ENCODE measurements at regions not wholly inside any gene's neighbourhood (a gene's known extent, or its start where the extent isn't known, plus 50 kb on each side); places are given as distances from the start of the nearest gene placed in this dataset.

- no peak for TF ChIP-seq CTCF (IDR thresholded peaks at IDR 0.05; ENCODE audit: borderline replicate concordance, extremely low read depth, low read length, poor library complexity, severe bottlenecking)
- TF ChIP-seq EZH2 (IDR thresholded peaks at IDR 0.05; ENCODE audit: borderline replicate concordance, low read depth, low read length, severe bottlenecking) = no peak
- ATAC-seq (ENCODE audit: insufficient read depth, low read depth) = no peak
- no peak overlapping the region for H3K4me3 ChIP-seq (ENCODE audit: low read depth in 1 of 2, low read length in 2 of 2)
- DNase-seq = no peak
- H3K79me2 ChIP-seq (ENCODE audit: insufficient read depth, low read length) = no peaks in the 10 kb centered on the region
- H3K4me1 ChIP-seq (ENCODE audit: insufficient read depth, low read length) = no peaks in the 10 kb centered on the region
- H3K4me2 ChIP-seq (ENCODE audit: insufficient read depth, low read length) = no peak overlapping the region
- H3K36me3 ChIP-seq (ENCODE audit: insufficient read depth, low read length) = no peaks in the 10 kb centered on the region
- no peak overlapping the region for H3K9ac ChIP-seq (ENCODE audit: low read depth, low read length)
- H3K27ac ChIP-seq (ENCODE audit: low read length) = no peak overlapping the region
- no peaks in the 10 kb centered on the region for H3K27me3 ChIP-seq (ENCODE audit: insufficient read depth, low read length, poor library complexity)
- no peaks in the 10 kb centered on the region for H3K9me3 ChIP-seq (ENCODE audit: insufficient read depth, low read length, severe bottlenecking)
- H2AFZ ChIP-seq (ENCODE audit: low read depth, low read length) = no peak overlapping the region
- H4K20me1 ChIP-seq (ENCODE audit: insufficient read depth, low read length) = no peaks in the 10 kb centered on the region
These were observed 324.4 kb upstream of the ZNF32 start for GRCh38 chr10:43972976-43973647.

GRCh38 chr10:43971981-43972380, 323.3 kb upstream of the ZNF32 start:
- Histone ChIP-seq H4K20me1 (ENCODE audit: insufficient read depth, low read length) (no peaks in the 10 kb centered on the region), H3K4me1 (ENCODE audit: insufficient read depth, low read length) (no peaks in the 10 kb centered on the region), H3K27me3 (ENCODE audit: insufficient read depth, low read length, poor library complexity) (peaks cover under 1% of the 10 kb centered on the region), H3K9me3 (ENCODE audit: insufficient read depth, low read length, severe bottlenecking) (no peaks in the 10 kb centered on the region), H3K4me3 (ENCODE audit: low read depth in 1 of 2, low read length in 2 of 2) (no peak overlapping the region), H3K4me2 (ENCODE audit: insufficient read depth, low read length) (no peak overlapping the region), H3K9ac (ENCODE audit: low read depth, low read length) (no peak overlapping the region), H2AFZ (ENCODE audit: low read depth, low read length) (no peak overlapping the region), H3K36me3 (ENCODE audit: insufficient read depth, low read length) (no peaks in the 10 kb centered on the region), H3K79me2 (ENCODE audit: insufficient read depth, low read length) (no peaks in the 10 kb centered on the region), H3K27ac (ENCODE audit: low read length) (no peak overlapping the region)
- no peak for ATAC-seq (ENCODE audit: insufficient read depth, low read depth)
- TF ChIP-seq EZH2 (IDR thresholded peaks at IDR 0.05; ENCODE audit: borderline replicate concordance, low read depth, low read length, severe bottlenecking) = no peak
- no peak for TF ChIP-seq CTCF (IDR thresholded peaks at IDR 0.05; ENCODE audit: borderline replicate concordance, extremely low read depth, low read length, poor library complexity, severe bottlenecking)
- no peak for DNase-seq

DNA sequence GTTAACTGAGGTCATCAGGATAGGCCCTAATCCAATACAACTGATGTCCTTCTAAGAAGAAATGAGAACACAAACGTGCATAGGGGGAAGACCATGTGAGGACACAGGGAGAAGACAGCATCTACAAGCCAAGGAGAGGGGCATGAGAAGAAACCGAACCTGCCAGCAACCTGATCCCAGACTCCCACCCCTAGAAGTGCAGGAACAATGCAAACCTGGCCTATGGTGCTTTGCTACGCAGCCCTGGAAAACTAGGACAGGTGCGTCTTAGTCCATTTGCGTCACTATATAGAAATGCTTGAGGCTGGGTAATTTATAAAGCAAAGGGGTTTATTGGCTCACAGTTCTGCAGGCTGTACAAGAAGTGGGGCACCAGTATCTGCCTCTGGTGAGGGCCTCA, 322.6 kb upstream of the ZNF32 start:
- Histone ChIP-seq H3K9me3 (ENCODE audit: insufficient read depth, low read length, severe bottlenecking) (no peaks in the 10 kb centered on the region), H3K4me2 (ENCODE audit: insufficient read depth, low read length) (no peak overlapping the region), H4K20me1 (ENCODE audit: insufficient read depth, low read length) (no peaks in the 10 kb centered on the region), H3K4me3 (ENCODE audit: low read depth in 1 of 2, low read length in 2 of 2) (no peak overlapping the region), H3K27me3 (ENCODE audit: insufficient read depth, low read length, poor library complexity) (peaks cover 6% of the 10 kb centered on the region), H3K27ac (ENCODE audit: low read length) (no peak overlapping the region), H2AFZ (ENCODE audit: low read depth, low read length) (no peak overlapping the region), H3K9ac (ENCODE audit: low read depth, low read length) (no peak overlapping the region), H3K36me3 (ENCODE audit: insufficient read depth, low read length) (no peaks in the 10 kb centered on the region), H3K79me2 (ENCODE audit: insufficient read depth, low read length) (no peaks in the 10 kb centered on the region), H3K4me1 (ENCODE audit: insufficient read depth, low read length) (no peaks in the 10 kb centered on the region)
- DNase-seq (no peak), ATAC-seq (ENCODE audit: insufficient read depth, low read depth) (no peak)
- TF ChIP-seq EZH2 (IDR thresholded peaks at IDR 0.05; ENCODE audit: borderline replicate concordance, low read depth, low read length, severe bottlenecking) (no peak), CTCF (IDR thresholded peaks at IDR 0.05; ENCODE audit: borderline replicate concordance, extremely low read depth, low read length, poor library complexity, severe bottlenecking) (no peak)
